MM.1S (cell line): ENCODE measurements at regions not wholly inside any gene's neighbourhood (a gene's known extent, or its start where the extent isn't known, plus 50 kb on each side); places are given as distances from the start of the nearest gene placed in this dataset.

Experiments
- DNase-seq: peaks from one replicate; pipeline ENCODE4 v3.0.0-alpha.2; 2015
- H2AFZ ChIP-seq: fragments of 300-600 bp; sonication (generic); 2 replicates; pipeline ENCODE4 v1.6.0; 2016; ENCODE audit warnings: antibody characterized with exemption, low read length
- H3F3A ChIP-seq: fragments of 300-600 bp; sonication (generic); 2 replicates; pipeline ENCODE4 v1.6.1; 2016; ENCODE audit warnings: mild to moderate bottlenecking, antibody characterized with exemption, low read length, moderate library complexity, mixed read lengths; ENCODE audit not compliant: insufficient read depth
- H3K27ac ChIP-seq: fragments of 300-600 bp; sonication (generic); 2 replicates; pipeline ENCODE4 v1.5.1; 2016; ENCODE audit warnings: mild to moderate bottlenecking, low read length
- H3K27me3 ChIP-seq: fragments of 300-600 bp; sonication (generic); replicated peaks from 2 replicates; pipeline ENCODE4 v1.6.0; 2016; ENCODE audit warnings: low read length; ENCODE audit not compliant: insufficient read depth
- H3K36me3 ChIP-seq: fragments of 300-600 bp; sonication (generic); replicated peaks from 2 replicates; pipeline ENCODE4 v1.6.1; 2016; ENCODE audit warnings: mild to moderate bottlenecking, low read length, mixed read lengths; ENCODE audit not compliant: insufficient read depth
- H3K4me1 ChIP-seq: fragments of 300-600 bp; sonication (generic); 2 replicates; pipeline ENCODE4 v1.6.1; 2016; ENCODE audit warnings: low read length, mixed read lengths
- H3K4me2 ChIP-seq: fragments of 300-600 bp; sonication (generic); 2 replicates; pipeline ENCODE4 v1.6.0; 2016; ENCODE audit warnings: low read depth, low read length
- H3K4me3 ChIP-seq: fragments of 300-600 bp; sonication (generic); 2 replicates; pipeline ENCODE4 v1.5.1; 2016; ENCODE audit warnings: low read length, mixed read lengths
- H3K79me2 ChIP-seq: fragments of 300-600 bp; sonication (generic); 2 replicates; pipeline ENCODE4 v1.6.1; 2016; ENCODE audit warnings: mixed run types, low read length, mixed read lengths
- H3K9ac ChIP-seq: fragments of 300-600 bp; sonication (generic); 2 replicates; pipeline ENCODE4 v1.6.1; 2016; ENCODE audit warnings: low read length, mixed read lengths
- H3K9me2 ChIP-seq: fragments of 300-600 bp; sonication (generic); replicated peaks from 2 replicates; pipeline ENCODE4 v1.6.1; 2016; ENCODE audit warnings: mild to moderate bottlenecking, low read length, mixed read lengths; ENCODE audit not compliant: insufficient read depth
- H3K9me3 ChIP-seq: fragments of 300-600 bp; sonication (generic); replicated peaks from 2 replicates; pipeline ENCODE4 v1.6.1; 2016; ENCODE audit warnings: mild to moderate bottlenecking, low read length, mixed read lengths; ENCODE audit not compliant: insufficient read depth
- H4K20me1 ChIP-seq: fragments of 300-600 bp; sonication (generic); 2 replicates; pipeline ENCODE4 v1.6.1; 2016; ENCODE audit warnings: mild to moderate bottlenecking, low read length, moderate library complexity, mixed read lengths; ENCODE audit not compliant: insufficient read depth
- CTCF ChIP-seq: fragments of 300-600 bp; sonication (generic); IDR thresholded peaks from 2 replicates; pipeline ENCODE4 v1.5.1; 2016; ENCODE audit warnings: antibody characterized with exemption, low read length, mixed read lengths
- EZH2 ChIP-seq: fragments of 300-600 bp; sonication (generic); optimal IDR thresholded peaks from 2 replicates; pipeline ENCODE3; 2017; ENCODE audit warnings: low read depth, mild to moderate bottlenecking, antibody characterized with exemption, low read length, mixed read lengths
- EZH2phosphoT487 ChIP-seq: fragments of 300-600 bp; sonication (generic); IDR thresholded peaks from 2 replicates; pipeline ENCODE4 v1.6.1; 2018; ENCODE audit warnings: antibody characterized with exemption, low read length

GRCh38 chr7:36781011-36781738 is 56.9 kb upstream of the AOAH start:
- no peak for DNase-seq

GRCh38 chr7:36777855-36778254 is 53.6 kb upstream of the AOAH start:
- Histone ChIP-seq H3K4me1 (no peaks in the 10 kb centered on the region), H3K9me2 (no peaks in the 10 kb centered on the region), H3K79me2 (no peaks in the 10 kb centered on the region), H4K20me1 (no peaks in the 10 kb centered on the region), H2AFZ (no peak overlapping the region), H3K27me3 (no peaks in the 10 kb centered on the region), H3K9me3 (no peaks in the 10 kb centered on the region), H3K4me3 (no peak overlapping the region), H3F3A (no peaks in the 10 kb centered on the region), H3K9ac (no peak overlapping the region), H3K27ac (no peak overlapping the region), H3K36me3 (no peaks in the 10 kb centered on the region), H3K4me2 (no peak overlapping the region)
- TF ChIP-seq EZH2phosphoT487 (no peak), CTCF (no peak), EZH2 (no peak)
- no peak for DNase-seq

More at GRCh38 chr7:36781011-36781738, 56.9 kb upstream of the AOAH start:
- Histone ChIP-seq H2AFZ (no peak overlapping the region), H3K9ac (no peak overlapping the region), H3K36me3 (no peaks in the 10 kb centered on the region), H3K27ac (no peak overlapping the region), H3K4me2 (no peak overlapping the region), H3K9me2 (no peaks in the 10 kb centered on the region), H3K4me1 (no peaks in the 10 kb centered on the region), H3K79me2 (no peaks in the 10 kb centered on the region), H3K9me3 (no peaks in the 10 kb centered on the region), H3F3A (no peaks in the 10 kb centered on the region), H3K4me3 (no peak overlapping the region), H3K27me3 (no peaks in the 10 kb centered on the region), H4K20me1 (no peaks in the 10 kb centered on the region)
- no peak for TF ChIP-seq CTCF
- TF ChIP-seq EZH2phosphoT487, result no peak

- Histone ChIP-seq H3K9ac (no peak overlapping the region), H3K79me2 (no peaks in the 10 kb centered on the region), H3K9me3 (no peaks in the 10 kb centered on the region), H3F3A (no peaks in the 10 kb centered on the region), H2AFZ (no peak overlapping the region), H3K27me3 (no peaks in the 10 kb centered on the region), H3K4me2 (no peak overlapping the region), H4K20me1 (no peaks in the 10 kb centered on the region), H3K36me3 (no peaks in the 10 kb centered on the region), H3K9me2 (no peaks in the 10 kb centered on the region), H3K4me3 (no peak overlapping the region), H3K27ac (no peak overlapping the region), H3K4me1 (no peaks in the 10 kb centered on the region)
- no peak for DNase-seq
- TF ChIP-seq EZH2 (no peak), CTCF (no peak), EZH2phosphoT487 (no peak)
Observed at GRCh38 chr7:36777062-36777461, 52.8 kb upstream of the AOAH start.
